T-cell (primary cell): ENCODE measurements at regions not wholly inside any gene's neighbourhood (a gene's known extent, or its start where the extent isn't known, plus 50 kb on each side); places are given as distances from the start of the nearest gene placed in this dataset.

Source experiments
- ATAC-seq, 4 experiments: fragments of 200-7000 bp in 3 of 4; fragments of 150-1000 bp in 1 of 4; cut with Tn5 transposase; replicated peaks in 1 of 4; 1 replicate in 3 of 4; 2 replicates in 1 of 4; pipeline ENCODE4 v1.10.0; 2021; ENCODE audit warnings: moderate library complexity in 3 of 4, mild to moderate bottlenecking in 2 of 4, moderate number of reproducible peaks in 1 of 4
- CTCF ChIA-PET, 2 donors: fragments of 300-600 bp; sonication (Branson Sonifier 250); formaldehyde crosslinking; loops; one replicate each; lab custom pipeline; 2022; ENCODE audit warnings: antibody characterized with exemption in 2 of 2; lab: Charles Lee
- POLR2A ChIA-PET, 2 donors: fragments of 300-600 bp; sonication (Branson Sonifier 250); formaldehyde crosslinking; loops; one replicate each; lab custom pipeline; 2022; ENCODE audit warnings: antibody characterized with exemption in 2 of 2; lab: Charles Lee
- DNase-seq, 35 experiments: peaks; one replicate each; pipeline versions ENCODE4 v3.0.0 to v3.0.0-alpha.2; 2013 to 2023
- H3K27ac ChIP-seq: one replicate; pipeline ENCODE4 v1.5.1; 2013; ENCODE audit warnings: low read length
- H3K27me3 ChIP-seq, 2 experiments: replicated peaks in 1 of 2; 1 replicate in 1 of 2; 2 replicates in 1 of 2; pipeline versions ENCODE4 v1.6.1 to v1.7.0; 2013; ENCODE audit warnings: low read length in 1 of 2, mixed read lengths in 1 of 2; ENCODE audit not compliant: control insufficient read depth in 2 of 2, insufficient read depth in 2 of 2; ENCODE audit errors: extremely low read depth in 1 of 2
- H3K36me3 ChIP-seq, 2 donors: 1 replicate in 1 of 2; 2 replicates in 1 of 2; pipeline versions ENCODE4 v1.6.1 to v1.7.0; 2013; ENCODE audit warnings: low read length in 1 of 2; ENCODE audit not compliant: control insufficient read depth in 2 of 2, insufficient read depth in 1 of 2; ENCODE audit errors: extremely low read depth in 1 of 2
- H3K4me1 ChIP-seq, 2 experiments: 1 replicate in 1 of 2; 2 replicates in 1 of 2; pipeline versions ENCODE4 v1.6.1 to v1.7.0; 2013; ENCODE audit warnings: low read length in 2 of 2, mixed read lengths in 1 of 2; ENCODE audit not compliant: insufficient read depth in 2 of 2, control insufficient read depth in 1 of 2; ENCODE audit errors: extremely low read depth in 1 of 2
- H3K4me3 ChIP-seq, 2 donors: 1 replicate in 1 of 2; 2 replicates in 1 of 2; pipeline versions ENCODE4 v1.5.1 to v1.7.0; 2013; ENCODE audit warnings: mild to moderate bottlenecking in 2 of 2, low read length in 1 of 2, moderate library complexity in 1 of 2; ENCODE audit not compliant: control insufficient read depth in 1 of 2; ENCODE audit errors: extremely low read depth in 1 of 2
- H3K9me3 ChIP-seq: 2 replicates; pipeline ENCODE4 v1.7.0; 2013
- H3K27ac Mint-ChIP-seq, 2 donors: one replicate each; pipeline ENCODE4 v1.8.0; 2020 to 2021; ENCODE audit warnings: mild to moderate bottlenecking in 2 of 2, mixed read lengths in 2 of 2
- H3K27me3 Mint-ChIP-seq, 2 donors: one replicate each; pipeline ENCODE4 v1.8.0; 2021 to 2022; ENCODE audit warnings: mixed read lengths in 2 of 2
- H3K36me3 Mint-ChIP-seq: one replicate; pipeline ENCODE4 v1.8.0; 2021; ENCODE audit warnings: mixed read lengths
- H3K4me1 Mint-ChIP-seq, 3 donors: one replicate each; pipeline ENCODE4 v1.8.0; 2020 to 2022; ENCODE audit warnings: mixed read lengths in 3 of 3, mild to moderate bottlenecking in 1 of 3
- H3K4me3 Mint-ChIP-seq, 3 donors: one replicate each; pipeline ENCODE4 v1.8.0; 2020 to 2022; ENCODE audit warnings: mild to moderate bottlenecking in 3 of 3, mixed read lengths in 3 of 3, moderate library complexity in 3 of 3
- H3K9me3 Mint-ChIP-seq, 3 donors: one replicate each; pipeline ENCODE4 v1.8.0; 2020 to 2022; ENCODE audit warnings: mixed read lengths in 3 of 3
- WGBS: methylation state at CpG from one replicate; pipeline ENCODE4 v1.1.5; 2013; ENCODE audit warnings: missing lambda C conversion rate; ENCODE audit not compliant: insufficient coverage; 5-methylcytosine and 5-hydroxymethylcytosine counted together

GRCh38 chr1:38724160-38725131, 135.1 kb downstream of the RRAGC start:
- POLR2A ChIA-PET, result no interaction called here
- Histone ChIP-seq H3K27me3 (peaks cover 2 to 27% of the 10 kb centered on the region in 2 experiments), H3K27ac (no peak overlapping the region), H3K4me3 (no peak overlapping the region), H3K9me3 (no peaks in the 10 kb centered on the region), H3K36me3 (no peaks in the 10 kb centered on the region), H3K4me1 (peaks cover 0 to 5% of the 10 kb centered on the region in 2 experiments)
- no peaks in the 10 kb centered on the region for H3K36me3 Mint-ChIP-seq
- CTCF ChIA-PET, result no interaction called here
- no peaks in the 10 kb centered on the region for H3K9me3 Mint-ChIP-seq
- 15% methylated on average over 2 of the region's 7 CpGs for WGBS
- peaks cover 64 to 75% of the 10 kb centered on the region in 2 donors for H3K27me3 Mint-ChIP-seq
- H3K27ac Mint-ChIP-seq, result no peak overlapping the region
- peaks cover 0 to 2% (median 0%) of the 10 kb centered on the region in 3 donors for H3K4me1 Mint-ChIP-seq
- DNase-seq (no peak), ATAC-seq (no peak)
- H3K4me3 Mint-ChIP-seq, result no peak overlapping the region

- WGBS, result 93% methylated on average over 3 of the region's 4 CpGs
- no peaks in the 10 kb centered on the region for H3K9me3 Mint-ChIP-seq
- H3K27me3 Mint-ChIP-seq, result peaks cover 50 to 58% of the 10 kb centered on the region in 2 donors
- Histone ChIP-seq H3K36me3 (no peaks in the 10 kb centered on the region), H3K9me3 (no peaks in the 10 kb centered on the region), H3K27me3 (peaks cover 2 to 18% of the 10 kb centered on the region in 2 experiments), H3K4me1 (no peaks in the 10 kb centered on the region), H3K27ac (no peak overlapping the region), H3K4me3 (no peak overlapping the region)
- H3K4me1 Mint-ChIP-seq, result no peaks in the 10 kb centered on the region
- no peak overlapping the region for H3K27ac Mint-ChIP-seq
- CTCF ChIA-PET, result no interaction called here
- POLR2A ChIA-PET, result interaction anchor here in 1 of 2 donors (0.6 kb wide), 1 partner anchor 333 kb away, joined by 3 read pairs; no protein-coding TSS in a partner anchor
- DNase-seq, result no peak
- H3K36me3 Mint-ChIP-seq, result no peaks in the 10 kb centered on the region
- no peak overlapping the region for H3K4me3 Mint-ChIP-seq
- ATAC-seq, result no peak
Measured at GRCh38 chr1:38721816-38722215, 137.8 kb downstream of the RRAGC start.

GRCh38 chr1:38719880-38720279, 139.7 kb downstream of the RRAGC start:
- no peaks in the 10 kb centered on the region for H3K9me3 ChIP-seq
- DNase-seq, result no peak
- no peak overlapping the region for H3K4me3 ChIP-seq
- no peak overlapping the region for H3K4me3 Mint-ChIP-seq
- H3K27me3 Mint-ChIP-seq, result peaks cover 33 to 43% of the 10 kb centered on the region in 2 donors
- ChIA-PET CTCF (interaction anchor here in 1 of 2 donors (0.5 kb wide), 1 partner anchor 83 kb away, joined by 9 read pairs; no protein-coding TSS in a partner anchor), POLR2A (no interaction called here)
- no peaks in the 10 kb centered on the region for H3K4me1 ChIP-seq
- H3K27ac ChIP-seq, result no peak overlapping the region
- no peak overlapping the region for H3K27ac Mint-ChIP-seq
- ATAC-seq, result no peak
- no peaks in the 10 kb centered on the region for H3K36me3 ChIP-seq
- no peaks in the 10 kb centered on the region for H3K9me3 Mint-ChIP-seq
- 100% methylated on average over 3 of the region's 7 CpGs for WGBS
- no peaks in the 10 kb centered on the region for H3K4me1 Mint-ChIP-seq
- no peaks in the 10 kb centered on the region for H3K36me3 Mint-ChIP-seq
- H3K27me3 ChIP-seq, result peaks cover 2 to 17% of the 10 kb centered on the region in 2 experiments

GRCh38 chr1:38718031-38718430, 141.5 kb downstream of the RRAGC start:
- Mint-ChIP-seq H3K36me3 (no peaks in the 10 kb centered on the region), H3K27me3 (peaks cover 17 to 28% of the 10 kb centered on the region in 2 donors), H3K4me3 (no peak overlapping the region), H3K4me1 (no peaks in the 10 kb centered on the region), H3K9me3 (no peaks in the 10 kb centered on the region), H3K27ac (no peak overlapping the region)
- Histone ChIP-seq H3K4me3 (no peak overlapping the region), H3K36me3 (no peaks in the 10 kb centered on the region), H3K27ac (no peak overlapping the region), H3K27me3 (peaks cover 2 to 17% of the 10 kb centered on the region in 2 experiments), H3K9me3 (no peaks in the 10 kb centered on the region), H3K4me1 (no peaks in the 10 kb centered on the region)
- ChIA-PET CTCF (interaction anchor here in 1 of 2 donors (0.6 kb wide), 1 partner anchor 216 kb away, joined by 3 read pairs; no protein-coding TSS in a partner anchor), POLR2A (no interaction called here)
- no peak for DNase-seq
- WGBS, result 76% methylated on average over 7 of the region's 8 CpGs
- ATAC-seq, result no peak

GRCh38 chr1:38716229-38716628, 143.3 kb downstream of the RRAGC start:
- no peak for DNase-seq
- no CpG with 5 or more reads among the region's 2 CpGs for WGBS
- POLR2A ChIA-PET, result no interaction called here
- Histone ChIP-seq H3K4me1 (no peaks in the 10 kb centered on the region), H3K9me3 (no peaks in the 10 kb centered on the region), H3K36me3 (no peaks in the 10 kb centered on the region), H3K4me3 (no peak overlapping the region), H3K27me3 (peaks cover 2 to 10% of the 10 kb centered on the region in 2 experiments), H3K27ac (no peak overlapping the region)
- Mint-ChIP-seq H3K27ac (no peak overlapping the region), H3K36me3 (no peaks in the 10 kb centered on the region), H3K9me3 (peaks cover 0 to 3% (median 2%) of the 10 kb centered on the region in 3 donors), H3K4me3 (no peak overlapping the region), H3K27me3 (peaks cover 10 to 16% of the 10 kb centered on the region in 2 donors), H3K4me1 (no peaks in the 10 kb centered on the region)
- no peak for ATAC-seq
- CTCF ChIA-PET, result no interaction called here

- Mint-ChIP-seq H3K4me3 (no peak overlapping the region), H3K4me1 (no peaks in the 10 kb centered on the region), H3K27me3 (peaks cover 6 to 15% of the 10 kb centered on the region in 2 donors), H3K36me3 (no peaks in the 10 kb centered on the region), H3K27ac (no peak overlapping the region), H3K9me3 (peaks cover 0 to 3% (median 2%) of the 10 kb centered on the region in 3 donors)
- ATAC-seq, result no peak
- peaks cover 0 to 10% of the 10 kb centered on the region in 2 experiments for H3K27me3 ChIP-seq
- POLR2A ChIA-PET, result no interaction called here
- DNase-seq, result no peak
- no peaks in the 10 kb centered on the region for H3K36me3 ChIP-seq
- CTCF ChIA-PET, result no interaction called here
- H3K4me3 ChIP-seq, result no peak overlapping the region
- no peak overlapping the region for H3K27ac ChIP-seq
- no peaks in the 10 kb centered on the region for H3K4me1 ChIP-seq
- no peaks in the 10 kb centered on the region for H3K9me3 ChIP-seq
- WGBS, result 94% methylated on average over 8 of the region's 9 CpGs
Measured at GRCh38 chr1:38715415-38715814, 144.2 kb downstream of the RRAGC start.
